ENCODE measurements at regions not wholly inside any gene's neighbourhood (a gene's known extent, or its start where the extent isn't known, plus 50 kb on each side); places are given as distances from the start of the nearest gene placed in this dataset.

DNA sequence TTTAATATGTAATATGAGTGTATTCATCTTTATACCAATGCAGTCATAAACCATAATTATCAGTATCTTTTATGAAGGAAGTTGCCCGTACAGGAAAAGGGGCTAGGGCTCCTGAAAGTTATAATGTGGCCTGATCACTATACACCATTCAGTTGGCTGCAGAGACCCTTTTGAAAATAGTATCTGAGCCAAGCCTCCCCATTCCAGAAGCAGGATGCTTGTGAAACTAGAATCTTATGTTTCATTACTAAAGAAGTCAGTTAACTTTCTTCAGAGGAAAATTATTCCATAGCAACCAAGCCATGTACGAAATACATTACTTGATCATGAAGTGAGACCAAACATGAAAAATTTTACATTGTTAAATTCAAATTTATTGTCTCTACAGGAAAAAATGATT, 251.5 kb upstream of the TCF21 start:
- TF ChIP-seq, protein P1, sequence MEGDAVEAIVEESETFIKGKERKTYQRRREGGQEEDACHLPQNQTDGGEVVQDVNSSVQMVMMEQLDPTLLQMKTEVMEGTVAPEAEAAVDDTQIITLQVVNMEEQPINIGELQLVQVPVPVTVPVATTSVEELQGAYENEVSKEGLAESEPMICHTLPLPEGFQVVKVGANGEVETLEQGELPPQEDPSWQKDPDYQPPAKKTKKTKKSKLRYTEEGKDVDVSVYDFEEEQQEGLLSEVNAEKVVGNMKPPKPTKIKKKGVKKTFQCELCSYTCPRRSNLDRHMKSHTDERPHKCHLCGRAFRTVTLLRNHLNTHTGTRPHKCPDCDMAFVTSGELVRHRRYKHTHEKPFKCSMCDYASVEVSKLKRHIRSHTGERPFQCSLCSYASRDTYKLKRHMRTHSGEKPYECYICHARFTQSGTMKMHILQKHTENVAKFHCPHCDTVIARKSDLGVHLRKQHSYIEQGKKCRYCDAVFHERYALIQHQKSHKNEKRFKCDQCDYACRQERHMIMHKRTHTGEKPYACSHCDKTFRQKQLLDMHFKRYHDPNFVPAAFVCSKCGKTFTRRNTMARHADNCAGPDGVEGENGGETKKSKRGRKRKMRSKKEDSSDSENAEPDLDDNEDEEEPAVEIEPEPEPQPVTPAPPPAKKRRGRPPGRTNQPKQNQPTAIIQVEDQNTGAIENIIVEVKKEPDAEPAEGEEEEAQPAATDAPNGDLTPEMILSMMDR (IDR thresholded peaks at IDR 0.05), result no peak
- DNase-seq (ENCODE audit: low spot score), result no peak
- H3K27ac ChIP-seq, result peak overlapping the region; percentile 26 to 78
- no peak overlapping the region for H3K4me3 ChIP-seq

DNA sequence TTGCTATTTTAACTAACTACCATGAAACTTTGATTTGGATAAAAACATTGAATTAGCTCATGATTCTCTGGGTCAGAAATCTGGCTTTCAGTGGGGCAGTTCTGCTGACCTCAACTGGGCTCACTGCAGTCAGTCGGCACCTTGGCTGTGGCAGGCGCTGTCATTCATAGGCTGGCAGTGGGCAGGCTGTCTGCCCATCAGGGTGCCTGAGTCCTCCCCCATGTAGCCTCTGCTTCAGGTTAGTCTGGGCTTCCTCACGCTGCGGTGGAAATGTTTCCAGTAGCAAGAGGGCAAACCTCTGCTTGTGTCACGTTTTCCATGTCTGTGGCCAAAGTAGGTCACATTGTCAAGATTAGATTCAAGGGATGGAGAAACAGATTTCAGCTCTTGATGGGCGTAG, 251.0 kb upstream of the TCF21 start:
- no peak overlapping the region for H3K4me3 ChIP-seq
- TF ChIP-seq, protein P1 (IDR thresholded peaks at IDR 0.05), result no peak
- peak overlapping the region; percentile 26 to 78 for H3K27ac ChIP-seq
- no peak for DNase-seq (ENCODE audit: low spot score)

DNA sequence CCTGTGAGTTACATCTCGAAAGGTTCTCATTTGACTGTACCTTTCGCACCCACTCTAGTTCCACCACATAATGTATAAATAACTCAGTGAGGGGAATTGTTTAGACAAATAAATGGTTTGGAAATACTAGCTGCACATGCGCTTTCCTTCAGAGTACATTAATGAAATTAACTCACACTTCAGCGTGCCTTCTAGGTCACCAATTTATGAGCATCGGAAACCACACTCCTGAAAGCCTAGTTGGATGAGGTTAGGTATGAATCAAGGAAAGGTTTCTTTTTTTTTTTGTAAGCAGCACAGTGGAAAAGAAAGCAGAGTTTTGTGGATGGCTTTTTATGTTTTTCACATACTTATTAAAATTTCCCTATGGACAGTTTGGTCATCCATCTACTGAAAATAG, 247.8 kb upstream of the TCF21 start:
- TF ChIP-seq, protein P1 (IDR thresholded peaks at IDR 0.05), result no peak
- no peak for DNase-seq (ENCODE audit: low spot score)
- Histone ChIP-seq H3K27ac (no peak overlapping the region), H3K4me3 (no peak overlapping the region)

DNA sequence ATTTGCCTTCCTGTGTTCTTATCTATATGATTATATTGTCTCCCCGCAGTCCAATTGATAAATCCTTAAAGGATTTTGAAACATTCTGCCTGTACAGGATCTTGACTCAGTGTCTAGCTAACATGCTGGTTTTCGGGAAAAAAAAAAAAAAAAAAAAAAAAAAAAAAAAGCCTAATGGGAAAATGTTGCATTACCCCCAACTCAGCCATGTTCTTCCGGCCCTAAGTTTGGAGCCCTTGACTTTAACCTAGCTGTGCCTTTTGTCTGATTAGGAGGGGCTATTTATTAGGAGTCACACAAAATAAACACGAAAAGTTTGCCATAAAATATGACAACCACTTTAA, 244.4 kb upstream of the TCF21 start:
- Histone ChIP-seq H3K27ac (no peak overlapping the region), H3K4me3 (no peak overlapping the region)
- TF ChIP-seq, protein P1 (IDR thresholded peaks at IDR 0.05), result no peak
- DNase-seq (ENCODE audit: low spot score), result no peak

DNA sequence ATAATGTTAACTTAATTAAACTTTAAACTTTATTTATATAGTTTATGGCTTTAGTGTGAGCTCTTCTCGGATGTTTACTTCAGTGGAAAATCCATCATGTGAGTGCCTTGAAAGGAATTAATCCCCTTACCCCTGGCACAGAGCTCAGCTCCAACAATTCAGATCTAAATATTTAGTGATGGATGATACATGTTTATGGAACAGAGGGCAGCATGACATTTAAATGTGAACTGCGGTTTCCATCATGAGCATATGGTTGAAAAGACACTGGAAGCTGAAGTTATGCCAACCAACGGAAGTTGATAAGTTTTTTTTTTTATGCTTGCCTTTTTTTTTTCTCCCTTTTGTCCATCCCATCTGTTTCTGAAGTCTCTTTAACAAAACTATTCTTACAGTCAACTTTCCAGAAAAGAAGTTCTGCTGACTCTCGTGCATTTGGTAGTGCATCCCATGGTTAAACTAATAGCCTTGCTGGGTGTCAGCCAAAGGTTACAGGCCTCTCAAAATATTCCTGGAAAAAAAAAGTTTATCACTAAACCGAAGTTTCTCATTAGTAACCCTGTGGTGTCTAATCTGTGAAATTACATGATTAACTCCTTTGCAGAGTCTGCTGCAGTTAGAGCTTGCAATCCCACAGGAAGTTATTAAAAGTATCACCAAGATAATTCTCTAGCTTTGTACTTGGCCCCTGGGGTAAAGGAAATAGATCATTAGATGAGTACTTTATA, 243.9 kb upstream of the TCF21 start:
- DNase-seq (ENCODE audit: low spot score), result no peak
- TF ChIP-seq, protein P1 (IDR thresholded peaks at IDR 0.05), result no peak
- no peak overlapping the region for H3K4me3 ChIP-seq
- no peak overlapping the region for H3K27ac ChIP-seq

DNA sequence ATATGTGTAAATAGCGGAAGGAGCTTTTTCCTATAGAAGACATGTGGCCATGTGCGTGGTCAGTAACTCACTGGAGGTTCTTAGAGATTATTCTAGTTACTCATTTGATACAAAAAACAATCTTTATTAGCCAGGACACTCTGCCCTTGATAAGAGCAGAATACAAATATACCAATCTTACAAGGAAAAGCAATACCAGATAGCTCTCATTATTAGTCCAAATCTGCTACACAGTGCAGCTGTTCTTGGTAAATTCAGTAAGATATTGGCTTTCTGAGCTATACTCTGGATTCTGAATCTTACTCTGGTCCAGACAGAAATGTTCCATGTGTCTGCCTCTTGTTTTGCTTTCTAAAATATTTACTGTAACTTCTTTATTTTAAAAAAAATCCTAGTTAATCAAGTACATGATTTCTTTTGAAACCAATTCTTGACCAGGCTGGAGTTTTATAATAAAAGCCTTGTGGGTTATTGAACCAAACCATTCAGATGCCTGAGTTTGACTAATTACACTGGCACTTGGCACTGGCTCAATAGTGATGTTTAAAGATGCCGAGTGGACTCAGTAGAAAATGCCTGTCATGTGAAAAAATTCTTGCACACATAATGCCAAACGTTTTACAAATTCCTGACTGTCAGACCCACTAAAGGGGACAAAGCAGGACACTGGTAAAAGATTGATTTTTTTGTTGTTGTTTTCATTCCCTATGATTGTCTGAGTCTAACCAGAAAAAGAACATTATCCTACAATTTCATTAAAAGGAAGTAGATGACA, 242.8 kb upstream of the TCF21 start:
- Histone ChIP-seq H3K4me3 (no peak overlapping the region), H3K27ac (no peak overlapping the region)
- DNase-seq (ENCODE audit: low spot score), result no peak
- TF ChIP-seq, protein P1 (IDR thresholded peaks at IDR 0.05), result no peak

DNA sequence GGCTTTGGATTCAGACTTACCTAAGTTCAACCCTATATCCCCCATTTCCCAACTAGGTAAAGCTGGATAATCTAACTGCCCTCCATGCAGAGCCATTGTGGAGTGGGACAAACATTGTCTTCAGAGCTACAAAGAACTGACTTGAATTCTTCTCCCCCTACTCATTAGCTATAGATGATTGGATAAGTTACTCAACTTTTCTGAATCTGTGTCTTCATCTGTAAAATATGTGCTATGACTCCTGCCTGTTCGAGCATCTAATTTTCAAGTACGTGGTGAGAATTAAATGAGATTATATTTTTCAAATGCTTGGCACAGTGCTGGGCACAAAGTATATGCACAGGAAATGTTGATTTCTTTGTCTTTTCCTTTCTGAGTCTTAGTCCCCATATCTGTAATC, 240.3 kb upstream of the TCF21 start:
- H3K4me3 ChIP-seq, result no peak overlapping the region
- TF ChIP-seq, protein P1 (IDR thresholded peaks at IDR 0.05), result no peak
- H3K27ac ChIP-seq, result no peak overlapping the region
- DNase-seq (ENCODE audit: low spot score), result no peak

All from coronary artery (tissue), 2 donors.